Dermis microvascular lymphatic vessel endothelial cell (primary cell): ENCODE measurements at regions not wholly inside any gene's neighbourhood (a gene's known extent, or its start where the extent isn't known, plus 50 kb on each side); places are given as distances from the start of the nearest gene placed in this dataset.
"Not testable (repeated sequence)": the region's sequence is repeated elsewhere in the genome, so short reads cannot be mapped to it uniquely, and the experiment has no call there.

Experiments
- DNase-seq, 2 donors: peaks; one replicate each; pipeline versions ENCODE4 v3.0.0 to v3.0.0-alpha.2; 2010; ENCODE audit warnings: low read depth in 2 of 2

GRCh38 chr13:55567721-55568625 lies 1572.7 kb upstream of the PRR20A start:
- no peak for DNase-seq

GRCh38 chr13:55569082-55569481 lies 1571.6 kb upstream of the PRR20A start:
- DNase-seq = no peak

GRCh38 chr13:55569514-55569913 lies 1571.2 kb upstream of the PRR20A start:
- no peak for DNase-seq

- no peak for DNase-seq
Measured at GRCh38 chr13:55570371-55570770, 1570.3 kb upstream of the PRR20A start.

GRCh38 chr13:55571237-55571867 lies 1569.4 kb upstream of the PRR20A start:
- no peak for DNase-seq

GRCh38 chr13:55572408-55572807 lies 1568.3 kb upstream of the PRR20A start:
- no peak for DNase-seq

- DNase-seq = no peak
Measured at GRCh38 chr13:55572862-55573261, 1567.9 kb upstream of the PRR20A start.

GRCh38 chr13:55573565-55573964 lies 1567.2 kb upstream of the PRR20A start:
- no peak for DNase-seq

GRCh38 chr13:55576389-55576788 lies 1564.3 kb upstream of the PRR20A start:
- DNase-seq = no peak

GRCh38 chr13:55577082-55577846 lies 1563.5 kb upstream of the PRR20A start:
- DNase-seq = no peak

GRCh38 chr13:55577847-55578210 lies 1562.9 kb upstream of the PRR20A start:
- DNase-seq = no peak

GRCh38 chr13:55582294-55582693 lies 1558.4 kb upstream of the PRR20A start:
- DNase-seq = not testable (repeated sequence)

- no peak for DNase-seq
Measured at GRCh38 chr13:55583953-55584593, 1556.6 kb upstream of the PRR20A start.

- no peak for DNase-seq
Measured at GRCh38 chr13:55602784-55603183, 1537.9 kb upstream of the PRR20A start.

- no peak for DNase-seq
Measured at GRCh38 chr13:55606045-55606665, 1534.6 kb upstream of the PRR20A start.

GRCh38 chr13:55613429-55614187 lies 1527.1 kb upstream of the PRR20A start:
- DNase-seq = no peak

- DNase-seq = no peak
Measured at GRCh38 chr13:55615081-55615480, 1525.6 kb upstream of the PRR20A start.

- DNase-seq = no peak
Measured at GRCh38 chr13:55617241-55617640, 1523.5 kb upstream of the PRR20A start.

GRCh38 chr13:55627221-55627620 lies 1513.5 kb upstream of the PRR20A start:
- no peak for DNase-seq

GRCh38 chr13:55632402-55632801 lies 1508.3 kb upstream of the PRR20A start:
- DNase-seq = no peak

- no peak for DNase-seq
Measured at GRCh38 chr13:55649485-55649884, 1491.2 kb upstream of the PRR20A start.
